GM18867 (cell line): ENCODE measurements at regions not wholly inside any gene's neighbourhood (a gene's known extent, or its start where the extent isn't known, plus 50 kb on each side); places are given as distances from the start of the nearest gene placed in this dataset.

ENCODE experiments used
- ATAC-seq: cut with Tn5 transposase; IDR thresholded peaks from one replicate; pipeline ENCODE4 v1.9.1; 2021; ENCODE audit warnings: mild to moderate bottlenecking, moderate library complexity; ENCODE audit not compliant: unreplicated experiment

DNA sequence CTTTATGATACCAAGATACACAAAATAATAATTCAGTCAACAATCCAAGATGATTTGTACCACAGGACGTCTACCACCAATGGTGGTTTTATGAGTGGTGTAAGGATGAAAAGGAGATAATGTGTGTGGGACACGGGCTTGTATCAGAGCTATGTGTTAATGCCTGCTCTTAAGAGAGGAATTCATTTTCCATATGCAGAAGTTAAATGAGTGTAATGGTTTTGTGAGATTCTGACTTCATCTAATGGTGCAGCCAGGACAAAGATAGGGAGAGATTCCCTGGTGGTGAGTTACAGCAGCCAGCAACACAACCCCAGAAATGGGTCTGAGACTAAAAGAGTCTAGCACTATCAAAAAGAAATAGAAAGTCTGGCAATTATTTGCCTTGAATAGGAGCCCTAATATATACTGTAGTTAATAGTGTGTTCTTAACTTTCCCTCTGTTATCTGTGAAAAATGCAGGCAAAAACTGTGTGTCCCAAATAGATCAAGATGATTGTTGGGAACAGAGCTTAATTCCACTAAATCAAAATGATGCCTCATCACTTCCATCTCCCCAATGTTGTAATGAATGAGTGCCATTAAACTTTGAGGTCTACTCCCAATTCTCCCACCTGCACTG lies 455.0 kb upstream of the TCF4 start:
- no peak for ATAC-seq

DNA sequence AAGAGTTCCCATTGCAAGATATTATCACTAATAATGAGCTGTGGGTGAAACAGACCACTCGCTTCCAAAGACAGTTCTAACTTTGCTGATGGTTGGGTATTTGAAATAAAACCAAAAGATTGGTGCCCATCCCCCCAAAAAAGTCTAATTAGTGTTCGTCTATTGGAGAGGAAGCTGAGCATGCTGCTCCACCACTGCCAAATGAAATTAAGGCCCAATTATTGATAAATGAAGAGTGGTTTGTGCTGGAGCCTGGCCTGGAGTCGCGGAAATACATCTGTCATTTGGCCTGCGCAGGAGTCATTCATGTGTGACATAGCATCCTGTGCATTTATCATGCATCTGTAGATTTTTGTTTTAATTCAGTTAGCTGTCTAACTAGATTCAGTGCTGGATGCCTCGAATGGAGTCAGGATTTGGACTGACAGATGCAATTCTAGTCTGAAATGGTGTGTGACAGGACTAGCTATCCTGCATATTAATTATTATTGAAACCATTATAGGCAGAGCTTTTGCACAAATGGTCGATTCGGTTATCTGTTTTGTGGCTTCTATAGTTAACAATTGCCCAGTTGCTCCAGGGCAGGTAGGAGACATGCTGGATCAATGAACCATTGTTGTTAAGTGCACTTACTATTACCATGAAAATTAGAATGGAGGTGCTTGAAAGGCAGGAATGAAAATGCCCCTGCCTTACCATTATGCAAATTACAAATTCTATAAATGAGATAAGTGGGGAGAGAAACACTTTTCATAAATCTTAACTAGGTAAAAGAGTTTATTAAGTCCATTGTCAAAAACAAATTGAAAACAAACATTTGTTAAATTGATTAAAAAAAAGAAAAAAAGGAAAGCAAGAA lies 450.4 kb upstream of the TCF4 start:
- ATAC-seq = no peak

DNA sequence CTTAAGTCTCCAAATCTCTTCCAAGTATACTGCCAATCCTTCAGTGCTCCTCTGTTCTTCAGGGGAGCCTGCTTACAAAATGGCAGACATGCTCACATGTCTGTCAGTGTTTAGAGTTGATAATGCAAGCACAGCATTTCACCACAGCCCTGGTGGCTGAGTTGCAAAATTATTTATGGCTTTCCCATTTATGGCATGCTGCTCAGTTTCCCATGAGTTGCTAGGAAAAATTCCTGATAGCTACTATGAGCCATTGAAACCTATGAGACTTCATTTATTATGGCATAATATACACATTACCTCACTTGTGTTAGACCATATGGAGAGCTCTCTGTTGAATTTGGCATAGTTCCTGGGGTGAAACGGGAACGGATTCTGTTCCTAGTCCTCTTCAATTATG lies 448.7 kb upstream of the TCF4 start:
- ATAC-seq = no peak

DNA sequence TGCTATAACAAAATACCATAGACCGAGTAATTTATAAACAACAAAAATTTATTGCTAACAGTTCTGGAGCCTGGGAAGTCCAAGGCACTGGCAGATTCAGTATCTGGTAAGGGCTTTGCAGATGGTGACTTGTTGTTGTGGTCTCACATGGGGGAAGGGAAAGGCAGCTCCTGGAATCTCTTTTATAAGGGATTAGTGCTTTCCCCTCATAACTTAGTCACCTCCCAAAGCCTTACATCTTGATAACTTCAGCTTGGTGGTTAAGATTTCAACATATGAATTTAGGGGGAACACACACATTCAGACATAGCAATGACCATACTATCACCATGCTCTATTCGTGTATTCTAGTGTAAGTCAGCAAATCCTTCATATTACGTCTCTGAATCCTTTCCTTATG lies 447.6 kb upstream of the TCF4 start:
- ATAC-seq = no peak

DNA sequence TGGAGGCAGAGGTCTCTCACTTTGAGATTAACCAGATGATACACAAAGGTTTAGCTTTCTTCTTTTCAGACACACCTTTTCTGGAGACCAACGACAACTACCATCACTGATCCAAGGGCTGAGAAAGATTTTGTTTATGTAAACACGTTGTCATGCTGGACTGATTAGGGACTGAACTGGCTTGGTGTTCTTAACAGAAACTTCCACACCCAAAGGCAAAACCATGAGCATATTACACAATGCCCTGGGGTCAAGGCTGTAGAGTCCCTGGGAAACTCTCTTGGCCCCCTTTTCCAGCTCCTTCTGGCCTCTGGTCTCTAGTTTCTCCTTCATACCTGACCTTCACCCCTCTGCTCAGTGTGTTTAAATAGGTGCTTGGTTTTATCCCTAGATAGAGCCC lies 447.0 kb upstream of the TCF4 start:
- no peak for ATAC-seq

DNA sequence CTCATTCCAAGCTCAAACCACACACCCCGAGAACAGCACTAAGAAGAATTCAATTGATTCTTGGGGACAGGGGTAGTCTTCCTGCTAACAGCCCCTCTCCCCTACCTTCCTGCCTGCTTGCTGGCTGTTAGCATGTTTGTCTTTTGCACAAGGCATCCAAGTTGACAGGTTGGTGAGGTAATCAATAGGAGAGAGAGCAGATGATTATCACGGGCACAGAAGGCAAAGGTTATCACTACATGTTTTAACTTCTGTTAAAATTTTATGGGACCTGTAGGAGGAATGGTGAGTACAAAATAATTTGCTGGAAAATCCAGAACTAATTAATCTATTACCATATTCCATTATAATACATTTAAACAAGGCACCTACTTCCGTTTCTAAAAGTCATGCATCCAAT lies 442.1 kb upstream of the TCF4 start:
- no peak for ATAC-seq

DNA sequence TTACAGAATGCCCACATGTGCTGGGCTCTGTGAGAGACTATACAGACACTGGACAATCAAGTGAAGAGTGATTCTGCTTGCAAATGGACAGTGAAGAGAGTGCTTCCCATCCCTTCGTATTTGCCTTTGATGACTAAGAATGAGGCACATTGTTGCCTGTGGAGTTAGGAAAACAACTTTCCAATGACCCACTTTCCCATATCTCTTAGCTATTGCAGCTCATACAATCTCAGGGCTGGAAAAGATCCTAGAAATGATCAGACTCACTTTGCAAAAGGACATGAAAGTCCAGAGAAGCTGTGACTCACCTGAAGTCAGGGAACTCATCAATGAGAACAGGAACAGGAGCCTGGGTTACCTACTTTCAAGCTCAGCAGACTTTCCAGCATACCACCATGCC lies 440.5 kb upstream of the TCF4 start:
- ATAC-seq = no peak

DNA sequence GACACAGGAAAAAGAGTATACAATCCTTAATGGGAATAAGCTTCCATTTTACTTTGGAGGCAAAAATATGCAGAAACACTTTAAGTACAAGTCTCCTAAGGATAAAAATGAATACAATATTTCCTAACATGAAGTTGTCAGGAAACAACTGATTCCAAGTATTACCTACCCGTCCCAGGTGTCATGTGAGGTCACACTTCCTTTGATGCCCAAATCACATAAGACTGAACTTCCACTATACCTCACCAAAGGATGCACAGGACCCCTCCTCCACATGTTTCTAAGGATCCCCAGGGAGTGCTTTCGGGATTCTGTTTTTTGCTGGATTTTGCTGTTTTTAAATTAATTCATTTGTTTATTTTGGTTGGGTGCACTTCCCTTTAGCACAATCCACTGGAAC lies 438.5 kb upstream of the TCF4 start:
- no peak for ATAC-seq

DNA sequence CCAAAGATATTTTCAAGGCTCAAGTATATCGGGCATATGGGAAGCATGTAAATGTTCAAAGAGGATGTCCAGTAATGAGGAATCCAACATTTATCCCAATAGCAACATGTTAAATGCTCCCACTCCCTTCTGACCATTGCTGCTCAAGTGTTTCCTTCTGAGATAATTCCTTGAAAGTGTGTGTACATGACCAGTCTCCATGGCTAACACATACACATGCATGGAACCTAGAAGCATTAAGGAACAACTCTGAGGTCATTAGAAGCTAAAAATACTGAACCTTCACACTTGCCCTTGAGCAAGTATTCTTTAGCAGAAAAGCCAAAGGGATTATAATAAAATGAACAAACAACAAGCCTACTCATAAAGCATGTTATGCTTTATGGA lies 433.8 kb upstream of the TCF4 start:
- ATAC-seq = no peak

DNA sequence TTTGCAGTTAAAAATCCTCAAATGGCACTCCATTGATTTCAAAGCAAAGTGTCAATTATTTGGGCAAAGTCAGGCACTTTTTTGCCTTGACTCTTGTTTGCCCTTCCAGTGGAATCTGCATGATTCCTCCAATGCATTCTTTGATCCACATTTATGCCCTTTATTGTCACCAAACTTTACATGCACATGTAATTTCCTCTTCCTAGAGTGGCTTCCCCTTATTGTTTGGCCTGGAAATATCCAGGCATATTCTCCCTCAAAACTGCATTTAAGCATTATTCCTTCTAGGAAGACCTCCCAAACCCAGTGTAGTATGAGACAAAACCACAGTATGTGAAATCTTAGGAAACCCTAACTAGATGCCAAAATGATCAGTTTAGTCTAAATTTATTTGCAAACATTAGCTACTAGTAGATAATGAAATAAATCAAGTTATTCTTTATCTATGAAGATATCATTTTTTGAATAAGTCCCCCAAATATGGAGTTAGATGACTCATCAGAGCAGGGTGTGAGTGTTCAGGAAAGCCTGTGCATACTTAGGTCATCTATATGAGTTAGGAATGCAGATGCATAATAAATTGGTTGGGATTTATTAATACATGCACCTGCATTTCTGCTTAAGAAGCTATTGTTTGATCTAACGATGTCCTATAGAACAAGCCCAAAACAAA lies 433.3 kb upstream of the TCF4 start:
- no peak for ATAC-seq

DNA sequence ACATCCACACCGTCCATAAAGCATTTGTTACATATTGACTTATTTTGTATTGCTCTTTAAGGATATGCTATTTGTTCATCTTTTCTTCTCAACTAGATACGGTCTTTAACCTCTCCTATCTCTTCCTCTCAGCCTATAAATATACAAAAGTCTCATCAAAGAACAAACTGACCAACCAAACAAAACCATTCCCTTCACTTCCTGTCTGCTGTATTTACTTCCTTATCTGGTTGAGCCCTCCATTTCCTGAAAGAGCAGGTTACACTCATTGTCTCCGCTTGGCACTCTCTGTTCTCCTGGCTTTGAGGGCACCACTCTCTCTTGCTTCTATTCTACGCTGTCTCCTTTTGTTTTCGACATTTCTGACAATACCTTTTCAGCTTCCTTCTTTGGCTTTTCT lies 431.9 kb upstream of the TCF4 start:
- no peak for ATAC-seq

DNA sequence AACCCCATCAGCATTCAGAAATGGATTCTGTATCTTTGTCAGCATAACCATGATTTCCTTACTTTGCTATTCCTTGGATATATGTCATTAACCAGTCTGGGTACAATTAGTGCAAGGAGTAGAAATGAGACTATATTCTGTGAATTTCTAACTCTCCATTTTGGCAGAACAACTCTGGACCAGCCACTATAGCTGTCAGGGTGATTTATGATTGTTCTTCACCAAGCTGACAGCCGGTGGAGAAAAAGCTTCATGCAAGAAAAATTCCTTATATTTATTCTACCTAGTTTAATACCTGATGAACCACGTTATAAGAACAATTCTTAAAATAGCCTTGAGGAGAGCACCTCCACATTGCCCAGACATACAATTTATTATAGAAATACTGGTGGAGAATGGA lies 431.2 kb upstream of the TCF4 start:
- ATAC-seq = no peak

DNA sequence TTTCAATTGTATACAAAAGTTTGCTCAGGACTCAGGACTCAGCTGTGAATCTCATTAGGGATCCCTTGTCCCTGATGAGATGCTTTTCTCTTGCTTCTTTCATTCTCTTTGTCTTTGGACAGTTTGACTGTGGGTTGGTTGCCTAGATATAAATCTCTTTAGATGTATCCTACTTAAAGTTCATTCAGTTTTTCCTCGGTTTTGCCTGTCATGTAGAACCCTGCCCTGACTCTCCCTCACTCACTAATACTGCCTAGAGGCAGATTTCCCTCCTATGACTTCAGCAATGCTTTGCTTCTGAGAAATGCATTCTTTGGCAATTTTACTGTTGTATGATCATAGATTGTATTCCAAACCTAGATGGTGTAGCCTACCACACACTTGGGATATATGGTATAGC lies 421.4 kb upstream of the TCF4 start:
- ATAC-seq = no peak

DNA sequence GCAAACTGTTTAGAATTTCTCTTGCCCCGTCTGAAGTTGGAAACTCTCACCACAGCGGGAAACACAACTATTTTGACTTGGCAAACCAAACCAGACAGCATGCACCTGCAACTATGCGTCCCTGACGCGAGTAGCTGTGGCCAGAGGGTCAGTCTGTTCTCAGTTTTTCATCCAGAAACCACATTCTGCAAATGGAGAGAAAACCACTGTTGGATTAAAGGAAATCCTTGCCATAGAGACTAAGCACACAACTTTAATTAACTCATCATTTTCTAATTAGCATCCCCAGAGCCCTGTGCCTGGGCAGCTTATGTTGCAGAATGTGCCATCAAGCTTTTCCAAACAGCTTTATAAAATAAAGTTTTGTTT lies 415.7 kb upstream of the TCF4 start:
- no peak for ATAC-seq

DNA sequence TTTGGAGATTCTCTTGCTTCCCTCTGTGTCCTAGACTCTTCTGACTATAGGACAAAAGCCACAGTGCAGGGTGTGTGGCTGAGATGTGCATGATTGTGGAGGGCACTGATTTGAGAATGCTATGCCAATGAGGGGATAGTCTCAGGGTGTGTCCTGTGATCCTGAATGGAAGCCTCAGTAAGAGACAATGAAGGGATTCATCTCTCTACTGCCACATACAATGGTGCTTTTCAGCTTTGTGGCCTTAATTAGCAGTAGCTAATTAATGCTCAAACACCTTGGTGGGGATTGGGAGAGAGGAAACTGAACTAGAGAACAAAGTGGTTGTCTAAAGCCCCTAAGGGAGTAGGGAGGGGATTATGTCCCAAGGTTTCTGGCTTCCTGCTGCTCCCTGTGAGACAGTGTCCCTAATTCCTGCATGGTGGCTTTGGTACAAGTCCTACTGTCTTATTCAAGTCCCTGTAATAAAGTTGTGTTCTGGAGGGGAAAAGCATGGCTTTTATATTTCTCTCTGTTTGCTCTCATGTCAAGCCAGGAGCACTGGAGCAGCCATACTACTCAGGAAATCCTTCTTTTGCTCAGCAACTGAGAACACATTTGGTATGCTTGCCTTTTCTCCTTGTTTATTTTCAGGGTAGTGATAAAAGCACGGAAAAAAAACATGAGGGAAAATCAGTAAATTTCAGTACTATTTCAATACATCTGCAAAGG lies 415.2 kb upstream of the TCF4 start:
- ATAC-seq = no peak

DNA sequence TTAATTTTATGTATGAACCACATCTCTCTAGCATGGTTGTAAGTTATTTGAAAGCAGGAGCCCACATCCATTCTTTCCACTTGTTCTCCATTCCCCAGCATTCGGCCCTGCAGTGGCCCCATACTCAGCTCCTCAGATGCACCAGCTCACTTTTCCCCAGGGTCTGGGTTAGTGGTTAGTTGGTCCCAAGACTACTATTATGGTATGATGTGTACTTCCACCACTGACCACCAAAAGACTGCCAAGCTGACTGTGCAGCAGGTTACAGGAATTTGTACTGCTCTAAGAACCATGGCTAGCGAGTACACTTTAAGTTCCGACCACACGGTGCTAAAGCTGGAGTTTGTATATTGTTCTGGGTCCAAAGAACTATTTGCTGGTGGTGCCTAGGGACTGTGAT lies 413.6 kb upstream of the TCF4 start:
- ATAC-seq = no peak

DNA sequence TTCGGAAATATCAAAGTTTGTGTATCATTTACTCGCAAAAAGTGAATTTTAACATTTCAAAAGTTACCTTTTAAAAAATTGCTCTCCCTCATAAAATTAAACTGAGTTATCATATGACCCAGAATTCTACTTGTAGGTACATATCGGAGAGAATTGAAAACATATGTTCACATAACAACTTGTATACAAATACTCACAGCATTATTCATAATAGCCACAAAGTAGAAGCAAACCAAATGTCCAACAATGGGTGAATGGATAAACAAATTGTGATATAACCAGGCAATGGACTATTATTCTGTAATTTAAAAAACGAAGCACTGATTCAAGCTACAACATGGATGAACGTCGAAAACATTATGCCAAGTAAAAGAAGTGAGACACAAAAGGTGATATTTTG lies 412.0 kb upstream of the TCF4 start:
- ATAC-seq = no peak

DNA sequence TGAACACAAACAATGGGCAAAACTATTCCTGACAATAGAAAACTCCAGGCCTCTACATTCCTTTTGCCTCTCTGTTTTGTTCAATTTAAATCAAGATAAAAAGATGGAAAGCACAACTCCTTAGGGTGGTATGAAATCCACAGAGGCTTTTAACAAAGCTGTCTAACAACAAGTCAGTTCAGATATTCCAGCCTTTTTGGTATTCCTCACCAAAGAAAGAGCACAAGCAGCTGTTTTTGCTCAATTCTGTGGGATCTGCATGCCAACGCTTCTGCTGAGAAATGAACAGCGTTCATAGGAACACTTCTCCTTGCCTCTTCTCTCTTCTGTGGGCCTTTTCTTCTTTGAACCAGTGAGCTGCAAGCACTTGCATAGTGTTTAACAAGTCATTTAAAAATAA lies 411.6 kb upstream of the TCF4 start:
- no peak for ATAC-seq

DNA sequence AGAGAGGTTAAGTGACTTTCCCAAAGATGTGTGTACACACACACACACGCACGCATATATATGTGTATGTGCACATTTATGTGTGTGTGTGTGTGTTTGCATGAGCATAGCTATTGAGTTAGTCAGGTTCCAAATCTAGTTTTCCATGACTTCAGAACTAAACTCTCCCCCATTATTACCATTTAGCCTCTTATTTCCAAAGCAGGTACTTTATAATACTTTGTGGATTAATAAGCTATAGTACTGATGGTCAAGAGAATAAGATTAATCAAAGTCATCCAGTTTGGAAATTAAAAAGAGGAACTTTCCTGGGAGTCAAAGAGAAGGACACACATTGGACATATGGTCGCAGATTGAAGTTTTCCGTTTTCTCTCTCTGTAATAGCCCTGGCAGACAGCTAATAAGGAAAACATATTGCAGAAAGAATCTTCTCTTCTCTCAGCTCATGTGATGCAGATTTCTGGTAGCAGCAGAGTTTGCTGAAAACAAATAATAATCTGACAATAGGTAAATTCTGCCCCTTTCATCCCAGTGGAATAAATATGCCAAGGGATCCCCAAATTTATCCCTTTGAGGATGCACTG lies 410.9 kb upstream of the TCF4 start:
- no peak for ATAC-seq

DNA sequence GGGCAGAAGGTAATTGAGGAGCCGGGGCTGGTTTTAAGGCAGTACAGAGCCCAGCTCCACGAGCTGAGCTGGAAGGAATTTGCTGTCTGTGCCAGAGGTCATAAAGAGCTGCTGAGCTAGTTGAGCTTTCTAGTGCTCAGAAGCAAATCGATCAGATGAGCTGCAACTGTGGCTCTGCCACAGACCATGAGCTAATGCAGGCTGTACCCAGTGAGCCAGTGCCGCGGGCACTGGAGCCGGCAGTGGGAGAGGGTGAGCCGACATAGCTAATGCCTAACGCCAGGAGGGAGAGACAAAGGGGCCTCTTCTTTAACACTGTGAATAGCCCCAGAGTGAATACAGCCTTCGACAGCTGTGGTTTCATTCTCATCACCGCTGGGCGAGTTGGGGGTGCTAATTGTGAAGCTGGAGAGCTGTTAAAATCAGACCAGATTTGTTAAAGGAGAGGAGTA lies 410.1 kb upstream of the TCF4 start:
- ATAC-seq = no peak

DNA sequence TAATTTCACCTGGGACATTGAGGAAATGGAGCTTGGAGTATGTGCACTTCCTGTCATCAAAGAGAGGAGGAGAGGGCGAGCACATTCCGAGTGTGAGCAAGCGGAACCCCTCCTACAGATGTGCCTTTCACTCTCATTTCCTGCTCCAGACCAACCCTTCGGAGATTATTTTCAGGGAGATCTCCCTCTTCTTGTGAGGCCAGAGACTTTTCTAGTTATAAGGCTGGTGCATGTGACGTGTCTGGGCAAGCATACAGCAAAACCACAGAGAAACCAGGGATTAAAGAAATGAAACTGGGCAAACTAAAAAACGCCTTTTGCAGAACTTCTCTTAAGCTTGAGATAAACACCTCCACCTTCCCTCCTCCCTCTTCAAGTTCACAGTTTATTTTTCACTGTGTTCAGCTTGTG lies 409.2 kb upstream of the TCF4 start:
- peak; percentile 52 for ATAC-seq
